NCI-H2227 (cell line): ENCODE measurements at regions not wholly inside any gene's neighbourhood (a gene's known extent, or its start where the extent isn't known, plus 50 kb on each side); places are given as distances from the start of the nearest gene placed in this dataset.
"Not testable (repeated sequence)": the region's sequence is repeated elsewhere in the genome, so short reads cannot be mapped to it uniquely, and the experiment has no call there.

Experiments used
- DNase-seq: peaks from one replicate; lab custom pipeline; 2025; ENCODE audit not compliant: unreplicated experiment; lab: John Stamatoyannopoulos, UW

- no peak for DNase-seq
Observed at GRCh38 chr6:164741938-164742451, 567.4 kb downstream of the C6orf118 start.

DNA sequence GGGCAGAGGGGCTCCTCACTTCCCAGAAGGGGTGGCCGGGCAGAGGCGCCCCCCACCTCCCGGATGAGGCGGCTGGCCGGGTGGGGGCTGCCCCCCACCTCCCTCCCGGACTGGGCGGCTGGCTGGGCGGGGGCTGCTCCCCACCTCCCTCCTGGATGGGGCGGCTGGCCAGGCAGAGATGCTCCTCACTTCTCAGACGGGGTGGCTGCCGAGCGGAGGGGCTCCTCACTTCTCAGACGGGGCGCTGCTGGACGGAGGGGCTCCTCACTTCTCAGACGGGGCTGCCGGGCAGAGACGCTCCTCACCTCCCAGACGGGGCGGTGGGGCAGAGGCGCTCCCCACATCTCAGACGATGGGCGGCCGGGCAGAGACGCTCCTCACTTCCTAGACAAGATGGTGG lies 573.3 kb downstream of the C6orf118 start:
- not testable (repeated sequence) for DNase-seq

DNA sequence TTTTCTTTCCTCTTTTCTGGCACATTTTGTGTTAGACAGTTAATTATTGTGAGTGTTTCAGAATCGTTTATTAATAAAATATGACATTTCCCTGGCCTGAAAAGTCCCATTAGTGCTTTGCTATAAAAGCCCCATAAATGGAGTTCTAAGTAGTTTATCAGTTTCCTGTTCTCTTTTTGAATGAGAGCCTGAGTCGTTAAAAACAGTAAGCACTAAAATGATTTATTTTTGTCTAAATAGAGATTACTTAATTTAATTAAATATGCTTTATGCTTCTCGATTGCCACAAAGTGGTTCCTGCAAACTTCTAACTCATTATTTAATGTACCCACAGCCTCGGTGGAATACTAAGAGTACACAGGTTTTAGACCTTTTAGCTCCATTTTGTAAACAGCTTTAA lies 577.9 kb downstream of the C6orf118 start:
- no peak for DNase-seq

DNA sequence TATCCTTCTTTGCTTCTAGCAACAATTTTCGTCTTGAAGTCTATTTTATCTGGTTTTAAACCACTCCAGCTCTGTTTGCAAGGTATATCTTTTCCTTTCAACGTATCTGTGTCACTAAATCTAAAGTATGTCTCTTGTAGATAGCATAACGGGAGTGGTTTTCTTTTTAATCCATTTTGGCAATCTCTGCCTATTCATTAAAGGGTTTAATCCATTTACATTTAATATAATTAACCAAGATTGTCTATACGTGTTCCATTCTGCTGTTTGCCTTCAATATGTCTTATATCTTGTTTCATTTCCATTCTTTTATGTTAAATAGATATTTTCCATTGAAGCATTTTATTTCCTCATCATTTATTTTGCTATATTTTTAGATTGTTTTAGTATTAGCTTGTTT lies 587.9 kb downstream of the C6orf118 start:
- no peak for DNase-seq

GRCh38 chr6:164700497-164700896 lies 608.9 kb downstream of the C6orf118 start:
- DNase-seq: no peak

- DNase-seq: no peak
Observed at GRCh38 chr6:164695896-164696295, 613.5 kb downstream of the C6orf118 start.

DNA sequence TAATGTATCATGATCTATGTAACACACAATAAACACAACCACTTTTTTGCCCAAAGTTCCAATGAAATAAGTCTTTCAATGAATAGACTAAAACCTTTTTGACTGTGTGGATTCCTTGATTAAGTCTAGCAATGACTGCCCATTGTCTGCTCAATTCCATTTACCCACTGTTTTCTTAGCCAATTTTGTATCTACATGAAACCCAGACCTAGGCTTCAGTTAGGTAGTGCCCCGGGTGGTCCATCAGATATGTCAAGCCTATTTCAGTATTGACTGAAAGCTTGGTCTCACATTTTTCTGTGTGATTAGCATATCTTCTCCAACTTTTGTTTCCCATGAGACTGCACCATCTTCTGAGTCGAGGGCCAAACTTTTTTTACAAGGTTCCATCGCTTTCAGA lies 615.0 kb downstream of the C6orf118 start:
- DNase-seq: no peak

DNA sequence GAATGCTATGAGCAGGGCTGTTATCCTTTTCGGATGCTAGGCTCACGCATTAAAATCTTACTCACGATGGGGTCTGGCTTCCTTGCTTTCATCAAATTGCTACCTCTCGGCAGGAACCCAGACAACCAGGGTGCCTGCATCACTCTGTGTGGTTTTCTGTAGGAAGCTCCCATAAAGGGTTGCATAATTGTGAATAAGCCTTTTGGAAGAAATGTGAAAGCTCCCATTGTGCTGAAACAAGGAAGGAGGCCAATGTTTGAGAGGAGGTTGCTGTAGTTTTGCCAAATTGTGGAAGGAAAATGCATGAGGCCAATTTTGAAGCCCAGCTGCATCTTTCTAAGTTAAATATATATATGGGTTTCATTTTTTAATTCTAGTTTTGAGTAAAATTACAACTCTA lies 615.5 kb downstream of the C6orf118 start:
- no peak for DNase-seq

GRCh38 chr6:164692772-164693510 lies 616.5 kb downstream of the C6orf118 start:
- DNase-seq: no peak

DNA sequence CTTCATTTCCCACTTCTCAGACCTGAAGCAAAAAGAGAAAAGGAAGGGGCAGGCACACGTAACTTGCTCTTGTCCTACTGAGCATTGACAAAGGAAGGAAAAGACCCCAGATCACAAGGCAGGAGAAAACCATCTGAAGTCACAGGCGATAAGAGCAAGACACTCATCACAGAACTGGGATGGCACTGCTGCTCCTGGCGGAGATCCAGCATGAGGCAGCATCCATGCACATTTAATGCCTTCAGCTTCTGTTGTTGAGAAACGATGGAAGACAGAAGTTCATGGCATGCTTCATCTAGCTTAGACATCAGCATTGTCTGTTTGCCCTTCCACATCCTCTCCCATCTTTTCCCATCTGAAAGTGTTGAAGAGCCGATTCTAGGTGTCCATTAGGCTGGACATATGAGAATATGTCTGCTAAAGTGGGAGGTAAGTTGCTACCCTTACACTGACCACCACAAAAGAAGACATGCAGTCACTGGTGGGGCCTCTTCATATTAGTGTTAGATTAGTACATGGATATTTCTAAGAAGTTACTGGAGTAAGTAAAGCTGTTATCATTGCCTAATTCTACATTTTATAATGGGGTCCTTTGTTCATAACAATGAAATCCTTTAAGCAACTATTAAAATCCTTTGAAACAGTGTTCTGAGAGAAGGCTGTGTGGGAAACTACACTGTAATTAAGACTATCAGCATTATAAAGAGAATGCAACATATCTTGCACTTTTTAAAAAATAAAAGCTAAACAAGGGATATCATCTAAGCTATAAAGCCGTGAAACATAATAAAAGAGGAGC lies 618.5 kb downstream of the C6orf118 start:
- DNase-seq: no peak

- no peak for DNase-seq
Observed at GRCh38 chr6:164690241-164690640, 619.2 kb downstream of the C6orf118 start.

DNA sequence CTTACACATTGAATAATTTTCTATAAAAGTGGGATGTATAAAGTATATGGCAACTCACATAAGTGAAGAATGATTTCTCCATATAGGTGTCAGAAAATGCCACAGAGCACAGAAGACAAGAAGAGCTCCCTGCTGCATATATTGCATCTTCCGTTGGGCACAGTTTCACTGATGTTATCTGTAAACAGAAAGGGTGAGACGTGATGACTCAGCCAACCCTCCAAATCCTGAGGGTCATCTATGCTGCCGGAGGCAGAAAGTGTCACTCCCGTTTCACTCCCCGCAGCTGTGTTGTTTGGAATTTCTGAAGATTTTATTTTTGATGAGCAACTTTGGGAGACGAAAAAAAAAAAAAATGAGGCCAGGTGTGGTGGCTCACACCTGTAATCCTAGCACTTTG lies 644.1 kb downstream of the C6orf118 start:
- DNase-seq: no peak

GRCh38 chr6:164663634-164664033 lies 645.8 kb downstream of the C6orf118 start:
- no peak for DNase-seq

GRCh38 chr6:164661716-164662115 lies 647.7 kb downstream of the C6orf118 start:
- DNase-seq: no peak

- DNase-seq: no peak
Observed at GRCh38 chr6:164660781-164661180, 648.6 kb downstream of the C6orf118 start.

DNA sequence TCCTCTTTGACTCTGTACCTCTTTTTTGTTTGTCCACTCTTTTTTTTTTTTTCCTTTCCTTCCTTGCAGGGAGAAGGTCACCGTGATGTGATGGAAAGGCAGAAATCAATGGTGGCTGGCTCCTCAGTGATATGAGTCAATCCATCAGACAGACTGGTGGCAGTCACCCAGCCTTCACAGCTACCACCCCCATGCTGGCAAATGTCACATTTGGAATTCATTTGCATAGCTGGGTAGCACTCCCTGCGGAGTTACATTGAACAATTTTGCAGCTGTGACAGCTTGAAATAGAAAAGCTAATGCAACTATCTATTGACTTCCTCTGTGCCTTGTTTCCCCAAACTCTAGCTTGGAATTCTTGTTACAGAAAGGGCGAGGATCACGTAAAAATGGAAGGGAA lies 668.4 kb downstream of the C6orf118 start:
- no peak for DNase-seq

- no peak for DNase-seq
Observed at GRCh38 chr6:164628302-164628931, 681.0 kb downstream of the C6orf118 start.

- DNase-seq: no peak
Observed at GRCh38 chr6:164616917-164617524, 692.4 kb downstream of the C6orf118 start.

DNA sequence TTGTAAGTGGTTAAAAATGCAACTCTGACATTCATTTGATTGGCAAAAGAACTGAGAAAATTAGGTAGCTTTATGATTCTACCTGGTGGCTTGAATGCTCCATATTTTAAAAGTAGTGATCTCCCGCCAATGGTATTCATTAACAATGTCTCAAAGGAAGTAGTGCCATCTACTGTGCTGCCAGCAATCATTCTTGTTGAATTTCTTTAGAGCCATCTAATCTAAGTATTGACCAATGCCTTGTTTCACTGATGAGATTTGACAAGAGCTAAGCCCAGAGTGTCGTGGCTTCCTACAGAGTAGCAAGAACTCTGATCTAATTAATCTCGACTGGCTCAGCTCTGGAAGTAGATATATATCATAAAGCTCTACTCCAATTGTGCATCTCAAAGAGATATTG lies 696.7 kb downstream of the C6orf118 start:
- no peak for DNase-seq

- DNase-seq: not testable (repeated sequence)
Observed at GRCh38 chr6:164610859-164611258, 698.5 kb downstream of the C6orf118 start.

GRCh38 chr6:164602415-164602814 lies 707.0 kb downstream of the C6orf118 start:
- DNase-seq: not testable (repeated sequence)
